Esophagus muscularis mucosa (tissue), 4 donors: ENCODE measurements at regions not wholly inside any gene's neighbourhood (a gene's known extent, or its start where the extent isn't known, plus 50 kb on each side); places are given as distances from the start of the nearest gene placed in this dataset.
A peak's percentile ranks its signal among the peaks of the same experiment; 100 is the strongest.

ENCODE experiments used
- DNase-seq: peaks from one replicate; pipeline ENCODE4 v3.0.0-alpha.2; 2017; ENCODE audit errors: extremely low spot score
- H3K27ac ChIP-seq, 4 donors: fragments of 200-600 bp; sonication (generic); replicated peaks in 1 of 4; 1 replicate in 3 of 4; 2 replicates in 1 of 4; pipeline ENCODE4 v1.5.1; 2016 to 2019; ENCODE audit warnings: mild to moderate bottlenecking in 1 of 4
- H3K27me3 ChIP-seq, 4 donors: fragments of 200-600 bp; sonication (generic); one replicate each; pipeline versions ENCODE4 v1.5.1 to v1.6.0; 2016 to 2019
- H3K36me3 ChIP-seq, 4 donors: fragments of 200-600 bp; sonication (generic); one replicate each; pipeline ENCODE4 v1.5.1; 2016 to 2019
- H3K4me1 ChIP-seq, 4 donors: fragments of 200-600 bp; sonication (generic); one replicate each; pipeline ENCODE4 v1.5.1; 2016 to 2019
- H3K4me3 ChIP-seq, 4 donors: fragments of 200-600 bp; sonication (generic); 1 replicate in 2 of 4; 2 replicates in 2 of 4; pipeline ENCODE4 v1.5.1; 2016 to 2019; ENCODE audit warnings: mild to moderate bottlenecking in 4 of 4, moderate library complexity in 1 of 4
- H3K9me3 ChIP-seq, 4 donors: fragments of 200-600 bp; sonication (generic); 1 replicate in 3 of 4; 2 replicates in 1 of 4; pipeline ENCODE4 v1.5.1; 2016 to 2019
- CTCF ChIP-seq, 3 experiments: fragments of 200-600 bp in 2 of 3; fragments of 450-650 bp in 1 of 3; sonication (generic) in 2 of 3; IDR thresholded peaks; one replicate each; pipeline ENCODE4 v1.5.1; 2017 to 2019; ENCODE audit warnings: antibody characterized with exemption in 3 of 3, mild to moderate bottlenecking in 2 of 3, moderate library complexity in 1 of 3
- EP300 ChIP-seq: sonication (generic); formaldehyde crosslinking; IDR thresholded peaks from one replicate; pipeline ENCODE4 v1.6.1; 2017; ENCODE audit warnings: antibody characterized with exemption
- POLR2A ChIP-seq: fragments of 450-650 bp; IDR thresholded peaks from one replicate; pipeline ENCODE4 v1.6.1; 2017; ENCODE audit warnings: antibody characterized with exemption, moderate library complexity, mild to moderate bottlenecking, low read depth
- POLR2AphosphoS5 ChIP-seq, 2 donors: sonication (generic); formaldehyde crosslinking; IDR thresholded peaks; one replicate each; pipeline ENCODE4 v1.6.1; 2017; ENCODE audit warnings: antibody characterized with exemption in 2 of 2
- WGBS: methylation state at CpG from one replicate; pipeline ENCODE4 v1.1.5; 2018; 5-methylcytosine and 5-hydroxymethylcytosine counted together
- intact Hi-C: fragments of 100-400 bp; cut with DNase I; formaldehyde crosslinking; loops from one replicate; pipeline ENCODE4 v1.15.1; 2023

- intact Hi-C loops, result no loop called here
- no peak for DNase-seq
- no peaks in the 10 kb centered on the region for H3K36me3 ChIP-seq
- peak overlapping the region in 2 of 4 donors; percentile 24 to 39 for H3K27ac ChIP-seq
- no peaks in the 10 kb centered on the region for H3K9me3 ChIP-seq
- no peak overlapping the region for H3K4me3 ChIP-seq
- peaks cover 10 to 34% (median 28%) of the 10 kb centered on the region in 4 donors for H3K4me1 ChIP-seq
- no peak for TF ChIP-seq EP300
- TF ChIP-seq POLR2AphosphoS5 (IDR thresholded peaks at IDR 0.05), result no peak
- TF ChIP-seq CTCF (IDR thresholded peaks at IDR 0.05), result no peak
- no peak for TF ChIP-seq POLR2A
- WGBS, result 84% methylated on average over 2 of the region's 2 CpGs
- no peaks in the 10 kb centered on the region for H3K27me3 ChIP-seq
Measured at GRCh38 chr2:42897358-42897757, 105.0 kb upstream of the HAAO start.

DNA sequence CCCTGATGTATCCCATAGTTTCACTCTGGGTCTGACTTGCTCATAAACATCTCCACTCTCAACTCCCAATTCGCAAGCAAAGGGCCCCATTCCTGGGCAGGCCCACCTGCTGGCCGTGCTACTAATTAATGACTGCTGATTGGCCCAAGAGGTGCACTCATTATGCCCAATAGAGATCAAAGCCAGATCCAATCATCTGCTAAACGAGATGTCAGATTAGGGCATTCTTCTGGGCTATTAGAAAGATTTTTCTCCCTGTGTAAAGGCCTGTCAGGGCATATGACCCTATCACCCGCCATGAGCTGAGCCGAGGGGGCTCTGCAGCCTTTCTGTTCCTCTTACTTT, 103.4 kb upstream of the HAAO start:
- Histone ChIP-seq H3K9me3 (no peaks in the 10 kb centered on the region), H3K4me1 (peaks cover 0 to 26% (median 18%) of the 10 kb centered on the region in 4 donors), H3K27me3 (no peaks in the 10 kb centered on the region), H3K36me3 (no peaks in the 10 kb centered on the region), H3K27ac (no peak overlapping the region), H3K4me3 (no peak overlapping the region)
- TF ChIP-seq EP300, result no peak
- no peak for TF ChIP-seq POLR2A
- no peak for TF ChIP-seq CTCF (IDR thresholded peaks at IDR 0.05)
- TF ChIP-seq POLR2AphosphoS5 (IDR thresholded peaks at IDR 0.05), result no peak
- WGBS, result 76% methylated on average over 5 of the region's 5 CpGs
- intact Hi-C loops, result no loop called here
- DNase-seq, result no peak

DNA sequence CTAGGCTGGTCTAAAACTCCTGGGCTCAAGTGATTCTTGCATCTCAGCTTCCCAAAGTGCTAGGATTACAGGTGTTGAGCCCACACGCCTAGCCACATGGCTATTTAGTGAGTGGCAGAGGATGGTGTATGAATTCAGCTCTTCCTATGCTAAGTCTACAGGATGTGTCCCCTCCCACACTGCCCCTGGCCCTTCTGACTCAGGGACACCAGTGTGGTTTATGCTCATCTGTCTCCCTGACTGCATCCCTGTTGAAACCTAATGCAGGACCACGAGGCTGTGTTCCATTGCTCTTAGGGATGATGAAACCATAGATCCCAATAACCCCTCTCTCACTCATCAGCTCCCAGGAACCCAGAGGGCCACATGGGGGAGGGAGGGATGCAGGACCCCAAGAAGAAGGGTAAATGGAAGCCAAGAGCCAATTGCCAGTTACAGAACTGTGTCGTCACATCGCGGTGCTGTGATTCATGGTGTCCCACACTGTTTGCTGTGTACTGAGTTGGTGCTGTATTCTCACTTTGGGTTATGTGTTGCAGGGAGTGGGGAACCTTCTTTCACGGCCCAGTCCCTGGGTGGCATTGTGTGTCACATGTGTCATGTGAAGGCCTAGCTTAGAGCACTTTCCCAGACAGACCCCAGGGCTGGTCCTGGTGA, 102.9 kb upstream of the HAAO start:
- H3K4me1 ChIP-seq, result peaks cover 0 to 21% (median 13%) of the 10 kb centered on the region in 4 donors
- no peak for TF ChIP-seq CTCF (IDR thresholded peaks at IDR 0.05)
- no peak for TF ChIP-seq EP300
- no peak for TF ChIP-seq POLR2A
- 95% methylated on average over 6 of the region's 6 CpGs for WGBS
- H3K4me3 ChIP-seq, result no peak overlapping the region
- H3K27ac ChIP-seq, result no peak overlapping the region
- no peaks in the 10 kb centered on the region for H3K36me3 ChIP-seq
- H3K9me3 ChIP-seq, result no peaks in the 10 kb centered on the region
- no peak for DNase-seq
- intact Hi-C loops, result no loop called here
- H3K27me3 ChIP-seq, result no peaks in the 10 kb centered on the region

- no peak overlapping the region for H3K27ac ChIP-seq
- no peaks in the 10 kb centered on the region for H3K27me3 ChIP-seq
- H3K4me3 ChIP-seq, result no peak overlapping the region
- WGBS, result 87% methylated on average over 5 of the region's 5 CpGs
- no peak for DNase-seq
- peaks cover 0 to 5% (median 0%) of the 10 kb centered on the region in 4 donors for H3K9me3 ChIP-seq
- TF ChIP-seq EP300 (no peak), POLR2A (no peak), POLR2AphosphoS5 (IDR thresholded peaks at IDR 0.05) (no peak), CTCF (IDR thresholded peaks at IDR 0.05) (no peak)
- H3K36me3 ChIP-seq, result no peaks in the 10 kb centered on the region
- intact Hi-C loops, result no loop called here
- H3K4me1 ChIP-seq, result peaks cover 6 to 18% (median 13%) of the 10 kb centered on the region in 4 donors
Measured at GRCh38 chr2:42893047-42893758, 100.8 kb upstream of the HAAO start.
